DOHH2 (cell line): ENCODE measurements at regions not wholly inside any gene's neighbourhood (a gene's known extent, or its start where the extent isn't known, plus 50 kb on each side); places are given as distances from the start of the nearest gene placed in this dataset.

Source experiments
- CTCF ChIP-seq: fragments of 200-600 bp; sonication (generic); IDR thresholded peaks from one replicate; pipeline ENCODE4 v1.5.1; 2014; ENCODE audit warnings: antibody characterized with exemption, mild to moderate bottlenecking, low read depth, low read length; ENCODE audit not compliant: poor library complexity, severe bottlenecking
- EZH2phosphoT487 ChIP-seq: fragments of 200-600 bp; sonication (generic); IDR thresholded peaks from 2 replicates; pipeline ENCODE4 v1.6.1; 2017; ENCODE audit warnings: borderline replicate concordance, mild to moderate bottlenecking, antibody characterized with exemption, low read length, moderate library complexity, mixed read lengths

- TF ChIP-seq CTCF, result no peak
- no peak for TF ChIP-seq EZH2phosphoT487
Measured at GRCh38 chrX:116961872-116962582, 499.3 kb upstream of the CT83 start.
